ENCODE measurements at regions not wholly inside any gene's neighbourhood (a gene's known extent, or its start where the extent isn't known, plus 50 kb on each side); places are given as distances from the start of the nearest gene placed in this dataset.

- TF ChIP-seq, protein P1, sequence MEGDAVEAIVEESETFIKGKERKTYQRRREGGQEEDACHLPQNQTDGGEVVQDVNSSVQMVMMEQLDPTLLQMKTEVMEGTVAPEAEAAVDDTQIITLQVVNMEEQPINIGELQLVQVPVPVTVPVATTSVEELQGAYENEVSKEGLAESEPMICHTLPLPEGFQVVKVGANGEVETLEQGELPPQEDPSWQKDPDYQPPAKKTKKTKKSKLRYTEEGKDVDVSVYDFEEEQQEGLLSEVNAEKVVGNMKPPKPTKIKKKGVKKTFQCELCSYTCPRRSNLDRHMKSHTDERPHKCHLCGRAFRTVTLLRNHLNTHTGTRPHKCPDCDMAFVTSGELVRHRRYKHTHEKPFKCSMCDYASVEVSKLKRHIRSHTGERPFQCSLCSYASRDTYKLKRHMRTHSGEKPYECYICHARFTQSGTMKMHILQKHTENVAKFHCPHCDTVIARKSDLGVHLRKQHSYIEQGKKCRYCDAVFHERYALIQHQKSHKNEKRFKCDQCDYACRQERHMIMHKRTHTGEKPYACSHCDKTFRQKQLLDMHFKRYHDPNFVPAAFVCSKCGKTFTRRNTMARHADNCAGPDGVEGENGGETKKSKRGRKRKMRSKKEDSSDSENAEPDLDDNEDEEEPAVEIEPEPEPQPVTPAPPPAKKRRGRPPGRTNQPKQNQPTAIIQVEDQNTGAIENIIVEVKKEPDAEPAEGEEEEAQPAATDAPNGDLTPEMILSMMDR (IDR thresholded peaks at IDR 0.05; ENCODE audit: insufficient read depth, low read length), result no peak
- no peak overlapping the region for H3K4me3 ChIP-seq (ENCODE audit: low read depth, low read length)
- no peak for DNase-seq (ENCODE audit: low read depth)
Observed at GRCh38 chr1:103949779-103950178, 200.1 kb downstream of the AMY1C start.

GRCh38 chr1:103953386-103953785 is 203.7 kb downstream of the AMY1C start:
- TF ChIP-seq, protein P1 (IDR thresholded peaks at IDR 0.05; ENCODE audit: insufficient read depth, low read length), result no peak
- no peak for DNase-seq (ENCODE audit: low read depth)
- no peak overlapping the region for H3K4me3 ChIP-seq (ENCODE audit: low read depth, low read length)

DNA sequence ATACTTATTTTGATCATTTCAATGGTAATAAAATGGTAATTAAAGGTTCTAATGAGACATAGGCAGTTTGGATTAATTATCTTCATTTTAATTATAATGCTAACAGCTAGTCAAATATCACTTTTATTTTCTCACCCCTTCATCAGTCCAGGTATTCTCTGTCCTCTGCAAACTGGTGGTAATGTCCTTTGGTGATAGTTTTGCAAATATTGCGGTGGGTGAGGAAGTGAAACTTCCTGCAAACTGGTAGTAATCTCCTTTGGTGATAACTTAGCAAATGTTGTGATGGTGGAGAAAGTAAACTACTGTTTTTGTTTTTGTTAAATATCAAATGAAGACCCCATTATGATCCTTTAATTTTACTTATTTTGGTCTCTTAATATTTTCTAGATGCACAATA is 209.0 kb downstream of the AMY1C start:
- TF ChIP-seq, protein P1 (IDR thresholded peaks at IDR 0.05; ENCODE audit: insufficient read depth, low read length), result no peak
- no peak for DNase-seq (ENCODE audit: low read depth)
- H3K4me3 ChIP-seq (ENCODE audit: low read depth, low read length), result no peak overlapping the region

DNA sequence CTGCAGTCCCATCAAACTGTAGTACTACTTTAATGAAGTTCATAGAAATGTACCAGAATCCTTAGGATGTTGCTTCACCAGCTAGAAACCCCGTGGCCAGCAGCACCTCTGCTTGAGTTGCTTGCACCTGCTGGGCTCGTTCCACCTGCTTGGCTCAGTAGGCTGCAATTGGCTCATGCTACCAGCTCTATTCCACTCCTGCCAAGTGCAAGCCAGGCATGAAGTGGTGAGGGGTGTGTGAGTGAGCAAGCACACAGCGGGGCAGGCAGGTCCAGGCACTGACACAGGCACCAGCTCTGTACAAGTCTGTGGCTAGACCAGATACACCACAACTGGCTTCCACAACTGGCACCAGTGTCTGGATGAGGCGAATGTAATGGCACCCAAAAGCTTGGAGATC is 209.9 kb downstream of the AMY1C start:
- TF ChIP-seq, protein P1 (IDR thresholded peaks at IDR 0.05; ENCODE audit: insufficient read depth, low read length), result no peak
- DNase-seq (ENCODE audit: low read depth), result no peak
- H3K4me3 ChIP-seq (ENCODE audit: low read depth, low read length), result no peak overlapping the region

DNA sequence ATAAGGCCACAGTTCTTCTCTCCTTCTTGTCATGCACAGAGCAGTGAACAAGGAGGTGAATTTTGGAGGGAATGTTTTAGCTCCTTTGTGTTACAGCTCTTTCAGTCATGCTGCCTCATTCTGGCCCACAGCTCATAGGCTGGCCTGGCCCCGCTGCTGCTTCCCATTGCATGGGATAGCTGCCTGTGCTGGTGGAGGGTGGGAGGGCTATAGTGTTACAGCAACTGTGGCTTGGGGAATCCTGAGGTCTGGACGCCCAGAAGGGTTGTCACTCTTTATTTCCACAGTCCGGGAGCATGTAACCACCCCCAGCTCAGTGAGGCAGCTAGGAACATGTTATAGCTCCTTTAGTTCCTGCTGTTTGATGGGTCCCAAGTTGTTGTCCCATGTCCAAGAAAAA is 210.3 kb downstream of the AMY1C start:
- TF ChIP-seq, protein P1 (IDR thresholded peaks at IDR 0.05; ENCODE audit: insufficient read depth, low read length), result no peak
- H3K4me3 ChIP-seq (ENCODE audit: low read depth, low read length), result no peak overlapping the region
- DNase-seq (ENCODE audit: low read depth), result no peak

GRCh38 chr1:103960710-103961109 is 211.0 kb downstream of the AMY1C start:
- no peak overlapping the region for H3K4me3 ChIP-seq (ENCODE audit: low read depth, low read length)
- TF ChIP-seq, protein P1 (IDR thresholded peaks at IDR 0.05; ENCODE audit: insufficient read depth, low read length), result no peak
- DNase-seq (ENCODE audit: low read depth), result no peak

GRCh38 chr1:103986792-103987191 is 237.1 kb downstream of the AMY1C start:
- DNase-seq (ENCODE audit: low read depth), result no peak
- TF ChIP-seq, protein P1 (IDR thresholded peaks at IDR 0.05; ENCODE audit: insufficient read depth, low read length), result no peak
- H3K4me3 ChIP-seq (ENCODE audit: low read depth, low read length), result no peak overlapping the region

Data from fibroblast of the aortic adventitia (primary cell).